ENCODE measurements at regions not wholly inside any gene's neighbourhood (a gene's known extent, or its start where the extent isn't known, plus 50 kb on each side); places are given as distances from the start of the nearest gene placed in this dataset.

DNA sequence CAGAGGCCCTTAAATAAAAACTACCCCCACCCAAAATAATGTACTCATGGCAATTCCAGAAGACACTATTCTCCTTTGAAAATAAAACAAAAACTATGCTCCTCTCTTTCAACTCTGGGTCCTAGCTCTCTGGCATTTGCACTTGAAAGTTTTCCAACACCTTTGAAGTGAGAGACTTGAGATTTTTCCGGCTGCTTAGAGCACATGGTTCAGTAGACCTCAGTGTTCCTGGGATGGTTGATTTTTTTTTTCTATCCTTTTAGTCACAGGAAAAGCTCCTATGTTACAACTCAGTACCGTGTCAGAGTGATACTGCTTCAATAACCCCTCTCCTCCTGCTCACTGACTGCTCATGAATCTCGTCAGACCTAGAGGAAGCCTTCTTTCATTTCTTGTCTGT is 118.3 kb upstream of the TUSC7 start:
- TF ChIP-seq, protein P1, sequence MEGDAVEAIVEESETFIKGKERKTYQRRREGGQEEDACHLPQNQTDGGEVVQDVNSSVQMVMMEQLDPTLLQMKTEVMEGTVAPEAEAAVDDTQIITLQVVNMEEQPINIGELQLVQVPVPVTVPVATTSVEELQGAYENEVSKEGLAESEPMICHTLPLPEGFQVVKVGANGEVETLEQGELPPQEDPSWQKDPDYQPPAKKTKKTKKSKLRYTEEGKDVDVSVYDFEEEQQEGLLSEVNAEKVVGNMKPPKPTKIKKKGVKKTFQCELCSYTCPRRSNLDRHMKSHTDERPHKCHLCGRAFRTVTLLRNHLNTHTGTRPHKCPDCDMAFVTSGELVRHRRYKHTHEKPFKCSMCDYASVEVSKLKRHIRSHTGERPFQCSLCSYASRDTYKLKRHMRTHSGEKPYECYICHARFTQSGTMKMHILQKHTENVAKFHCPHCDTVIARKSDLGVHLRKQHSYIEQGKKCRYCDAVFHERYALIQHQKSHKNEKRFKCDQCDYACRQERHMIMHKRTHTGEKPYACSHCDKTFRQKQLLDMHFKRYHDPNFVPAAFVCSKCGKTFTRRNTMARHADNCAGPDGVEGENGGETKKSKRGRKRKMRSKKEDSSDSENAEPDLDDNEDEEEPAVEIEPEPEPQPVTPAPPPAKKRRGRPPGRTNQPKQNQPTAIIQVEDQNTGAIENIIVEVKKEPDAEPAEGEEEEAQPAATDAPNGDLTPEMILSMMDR (CRISPR knock-in tag; IDR thresholded peaks at IDR 0.05): no peak
- no peak for TF ChIP-seq ZNF264 (CRISPR knock-in tag; IDR thresholded peaks at IDR 0.05)
- no peak for TF ChIP-seq EZH2 (conservative IDR thresholded peaks at IDR 0.05; ENCODE audit: low read depth, low read length)
- TF ChIP-seq HNRNPLL (IDR thresholded peaks at IDR 0.05; ENCODE audit: low read depth, low read length, poor library complexity, severe bottlenecking): no peak
- TF ChIP-seq ZBTB20 (CRISPR knock-in tag; IDR thresholded peaks at IDR 0.05; ENCODE audit: borderline replicate concordance, low read depth): no peak
- no peak for TF ChIP-seq ZNF549 (CRISPR knock-in tag; IDR thresholded peaks at IDR 0.05)
